Lower leg skin (tissue), 4 donors: ENCODE measurements at regions not wholly inside any gene's neighbourhood (a gene's known extent, or its start where the extent isn't known, plus 50 kb on each side); places are given as distances from the start of the nearest gene placed in this dataset.
"Not testable (repeated sequence)": the region's sequence is repeated elsewhere in the genome, so short reads cannot be mapped to it uniquely, and the experiment has no call there.

Source experiments
- DNase-seq, 2 donors: peaks; one replicate each; pipeline ENCODE4 v3.0.0-alpha.2; 2019; ENCODE audit warnings: low spot score in 2 of 2
- H3K4me3 ChIP-seq: fragments of 200-600 bp; sonication (generic); 2 replicates; pipeline ENCODE4 v1.5.1; 2017; ENCODE audit warnings: mild to moderate bottlenecking, low read depth; ENCODE audit not compliant: poor library complexity, severe bottlenecking
- POLR2A ChIP-seq, 2 donors: fragments of 450-650 bp; IDR thresholded peaks; one replicate each; pipeline ENCODE4 v1.6.1; 2016 to 2017; ENCODE audit warnings: antibody characterized with exemption in 2 of 2, mild to moderate bottlenecking in 1 of 2, moderate library complexity in 1 of 2
- WGBS, 2 donors: methylation state at CpG; one replicate each; pipeline ENCODE4 v1.1.5; 2018; 5-methylcytosine and 5-hydroxymethylcytosine counted together
- intact Hi-C: fragments of 100-400 bp; cut with DNase I; formaldehyde crosslinking; loops from one replicate; pipeline ENCODE4 v1.15.0; 2023; ENCODE audit warnings: low total_unique reads
- TF ChIP-seq, protein P1 (sequence below), 3 donors: fragments of 450-650 bp; IDR thresholded peaks; one replicate each; pipeline ENCODE4 v1.5.1; 2016; ENCODE audit warnings: antibody characterized with exemption in 3 of 3, mild to moderate bottlenecking in 3 of 3, moderate library complexity in 2 of 3

DNA sequence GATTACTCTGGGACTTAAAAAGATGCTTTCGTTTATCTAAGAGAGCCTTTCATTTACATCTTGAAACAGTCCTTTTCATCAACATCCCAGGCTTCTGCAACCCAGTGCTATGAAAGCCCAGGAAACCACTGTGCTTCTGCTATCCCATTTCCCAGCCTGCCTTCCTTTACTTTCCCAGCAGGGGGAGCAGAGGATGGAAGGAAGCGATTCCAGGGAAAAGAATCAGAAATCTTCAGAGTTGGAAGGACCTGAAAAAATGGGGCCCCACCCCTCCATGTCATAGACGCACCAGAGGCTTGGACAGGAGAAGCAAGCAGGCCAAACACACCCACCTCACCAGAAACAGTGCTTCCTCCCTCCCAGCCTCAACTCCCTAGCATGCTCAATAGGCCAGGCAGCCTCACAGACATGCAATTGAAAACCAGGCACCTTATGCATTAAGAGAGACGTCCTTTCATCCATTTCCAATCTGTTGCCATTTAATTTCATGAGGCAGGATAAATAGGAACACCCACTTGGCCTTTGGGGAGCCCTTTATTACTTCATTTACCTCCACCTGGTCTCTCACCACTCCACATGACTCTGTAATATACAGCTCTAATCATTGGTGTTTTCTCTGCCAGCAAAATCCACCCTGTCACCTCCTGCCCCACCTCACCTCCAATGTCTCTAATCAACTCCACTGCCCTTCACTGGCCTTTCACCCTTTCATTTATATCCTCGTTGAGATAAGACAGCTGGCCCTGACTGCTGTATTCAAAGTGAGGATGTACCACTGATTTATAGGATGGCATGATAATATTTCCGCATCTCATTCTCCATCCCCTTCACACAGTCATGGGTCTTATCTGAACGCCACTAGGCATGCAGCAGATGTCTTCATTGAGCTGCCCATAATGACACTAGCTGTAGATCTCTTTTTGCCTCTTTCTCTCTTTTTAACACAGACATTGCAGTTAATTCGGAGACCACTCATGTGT, 583.9 kb downstream of the NTRK3 start:
- TF ChIP-seq, protein P1, sequence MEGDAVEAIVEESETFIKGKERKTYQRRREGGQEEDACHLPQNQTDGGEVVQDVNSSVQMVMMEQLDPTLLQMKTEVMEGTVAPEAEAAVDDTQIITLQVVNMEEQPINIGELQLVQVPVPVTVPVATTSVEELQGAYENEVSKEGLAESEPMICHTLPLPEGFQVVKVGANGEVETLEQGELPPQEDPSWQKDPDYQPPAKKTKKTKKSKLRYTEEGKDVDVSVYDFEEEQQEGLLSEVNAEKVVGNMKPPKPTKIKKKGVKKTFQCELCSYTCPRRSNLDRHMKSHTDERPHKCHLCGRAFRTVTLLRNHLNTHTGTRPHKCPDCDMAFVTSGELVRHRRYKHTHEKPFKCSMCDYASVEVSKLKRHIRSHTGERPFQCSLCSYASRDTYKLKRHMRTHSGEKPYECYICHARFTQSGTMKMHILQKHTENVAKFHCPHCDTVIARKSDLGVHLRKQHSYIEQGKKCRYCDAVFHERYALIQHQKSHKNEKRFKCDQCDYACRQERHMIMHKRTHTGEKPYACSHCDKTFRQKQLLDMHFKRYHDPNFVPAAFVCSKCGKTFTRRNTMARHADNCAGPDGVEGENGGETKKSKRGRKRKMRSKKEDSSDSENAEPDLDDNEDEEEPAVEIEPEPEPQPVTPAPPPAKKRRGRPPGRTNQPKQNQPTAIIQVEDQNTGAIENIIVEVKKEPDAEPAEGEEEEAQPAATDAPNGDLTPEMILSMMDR (IDR thresholded peaks at IDR 0.05) = no peak
- no peak for TF ChIP-seq POLR2A (IDR thresholded peaks at IDR 0.05)
- intact Hi-C loops = no loop called here
- H3K4me3 ChIP-seq = no peak overlapping the region
- no peak for DNase-seq
- 55 to 61% methylated on average over 8 of the region's 8 CpGs for WGBS, 2 donors

DNA sequence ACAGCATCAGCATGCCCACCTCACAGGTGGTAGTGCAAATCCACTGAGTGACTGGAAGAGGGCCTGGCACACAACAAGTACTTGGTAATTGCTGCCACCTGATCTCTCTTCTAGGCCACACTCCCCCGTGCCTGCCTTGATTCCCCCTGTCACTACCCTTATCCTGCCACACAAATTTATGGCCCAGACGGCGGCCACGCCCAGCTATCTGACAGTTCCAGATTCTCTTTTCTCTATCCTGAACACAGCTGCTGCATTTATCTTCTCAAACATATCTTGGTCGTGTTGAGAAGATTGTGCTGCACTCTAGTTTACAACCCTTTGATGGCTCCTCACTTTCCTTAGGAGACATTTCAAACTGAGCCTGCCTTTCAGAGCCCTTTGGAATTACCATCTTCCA, 585.2 kb downstream of the NTRK3 start:
- DNase-seq = no peak
- intact Hi-C loops = no loop called here
- TF ChIP-seq POLR2A (IDR thresholded peaks at IDR 0.05) = no peak
- TF ChIP-seq, protein P1 (IDR thresholded peaks at IDR 0.05) = no peak
- no peak overlapping the region for H3K4me3 ChIP-seq
- 62 to 63% methylated on average over 5 of the region's 5 CpGs for WGBS, 2 donors

DNA sequence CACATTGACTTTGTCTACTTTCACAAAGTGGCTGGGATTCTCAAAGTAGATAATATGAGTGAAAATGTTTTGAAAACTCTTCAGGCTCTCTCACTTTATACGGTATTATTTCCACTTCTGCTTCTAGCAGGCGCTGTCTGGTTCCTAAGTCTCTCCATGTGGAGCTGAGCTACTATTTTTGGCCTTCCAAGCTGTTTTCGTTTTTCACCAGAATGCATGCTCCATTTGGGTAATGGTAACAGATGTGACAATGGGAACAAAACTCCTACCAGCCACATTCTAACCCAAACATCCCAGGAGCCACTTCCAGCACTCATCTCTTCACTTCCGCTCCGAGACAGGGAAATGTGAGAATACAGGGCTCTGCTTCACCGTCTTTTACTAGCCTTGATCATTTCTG, 586.7 kb downstream of the NTRK3 start:
- no peak overlapping the region for H3K4me3 ChIP-seq
- TF ChIP-seq POLR2A (IDR thresholded peaks at IDR 0.05) = no peak
- TF ChIP-seq, protein P1 (IDR thresholded peaks at IDR 0.05) = no peak
- no peak for DNase-seq
- intact Hi-C loops = no loop called here
- WGBS, 2 donors = 68 to 69% methylated on average over 6 of the region's 6 CpGs

DNA sequence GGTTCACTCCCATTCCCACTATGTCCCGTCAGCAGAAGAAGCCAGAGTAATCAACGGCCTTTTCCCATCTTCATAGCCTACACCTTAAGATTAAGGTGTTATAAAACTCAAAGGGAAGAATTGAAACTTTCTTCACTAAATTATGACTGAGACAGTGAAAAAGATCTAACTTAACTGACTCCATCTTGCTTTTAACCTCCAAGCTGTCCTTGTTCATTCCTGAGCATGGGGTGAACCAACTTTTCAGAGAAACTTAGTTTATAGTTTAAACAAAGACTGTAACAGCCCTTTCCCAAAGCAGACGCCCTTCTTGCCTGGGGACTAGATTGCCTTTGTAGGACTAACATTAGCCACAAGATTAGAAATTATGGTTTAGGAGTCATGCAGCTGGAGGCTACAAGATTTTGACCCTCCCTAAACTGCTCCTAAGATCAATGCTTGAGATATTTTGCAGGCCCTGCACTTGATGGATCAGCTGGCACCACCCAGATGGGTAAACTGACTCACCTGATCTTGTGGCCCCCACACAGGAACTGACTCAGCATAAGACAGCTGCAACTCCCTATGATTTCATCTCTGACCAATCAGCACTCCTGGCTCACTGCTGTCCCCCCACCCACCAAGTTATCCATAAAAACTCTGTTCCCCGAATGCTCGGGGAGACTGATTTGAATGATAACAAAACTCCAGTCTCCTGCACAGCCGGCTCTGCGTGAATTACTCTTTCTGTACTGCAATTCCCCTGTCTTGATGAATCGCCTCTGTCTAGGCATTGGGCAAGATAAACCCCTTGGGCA, 587.6 kb downstream of the NTRK3 start:
- H3K4me3 ChIP-seq, DNase-seq, intact Hi-C loops: not testable (repeated sequence)
- WGBS, 2 donors = 83 to 86% methylated on average over 8 of the region's 8 CpGs

DNA sequence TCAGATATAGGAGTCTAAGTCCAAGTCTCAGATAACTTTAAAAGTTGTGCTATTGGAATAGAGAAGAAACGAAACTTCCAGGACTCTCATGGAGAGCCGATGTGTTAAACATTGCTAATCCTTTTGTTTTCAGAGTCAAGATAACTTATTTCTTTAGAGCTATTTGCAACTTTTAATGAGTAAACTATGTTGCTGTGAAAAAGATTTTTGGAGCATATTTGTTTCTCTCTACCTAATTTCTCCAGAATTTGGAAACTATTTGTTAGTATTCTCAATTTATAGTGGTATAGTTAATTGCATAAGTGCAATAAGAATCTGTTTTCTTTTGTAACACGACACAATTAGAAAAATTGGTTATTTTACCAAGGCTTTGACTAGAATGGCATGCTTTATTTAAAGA, 588.9 kb downstream of the NTRK3 start:
- TF ChIP-seq POLR2A (IDR thresholded peaks at IDR 0.05) = no peak
- TF ChIP-seq, protein P1 (IDR thresholded peaks at IDR 0.05) = no peak
- WGBS, 2 donors = 90 to 91% methylated on average over 3 of the region's 3 CpGs
- intact Hi-C loops = no loop called here
- no peak for DNase-seq
- no peak overlapping the region for H3K4me3 ChIP-seq

DNA sequence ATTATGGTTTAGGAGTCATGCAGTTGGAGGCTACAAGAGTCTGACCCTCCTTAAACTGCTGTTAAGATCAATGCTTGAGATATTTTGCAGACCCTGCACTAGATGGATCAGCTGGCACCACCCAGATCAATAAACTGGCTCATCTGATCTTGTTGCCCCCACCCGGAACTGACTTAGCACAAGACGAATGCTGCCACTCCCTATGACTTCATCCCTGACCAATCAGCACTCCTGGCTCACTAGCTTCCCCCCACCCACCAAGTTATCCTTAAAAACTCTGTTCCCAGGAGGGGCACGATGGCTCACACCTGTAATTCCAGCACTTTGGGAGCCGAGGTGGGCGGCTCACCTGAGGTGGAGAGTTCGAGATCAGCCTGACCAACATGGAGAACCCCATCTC, 594.0 kb downstream of the NTRK3 start:
- no peak overlapping the region for H3K4me3 ChIP-seq
- 84 to 90% methylated on average over 6 of the region's 6 CpGs for WGBS, 2 donors
- no peak for TF ChIP-seq POLR2A (IDR thresholded peaks at IDR 0.05)
- TF ChIP-seq, protein P1 (IDR thresholded peaks at IDR 0.05) = no peak
- intact Hi-C loops = no loop called here
- DNase-seq = no peak
